Ovary (tissue), 7 donors: ENCODE measurements at regions not wholly inside any gene's neighbourhood (a gene's known extent, or its start where the extent isn't known, plus 50 kb on each side); places are given as distances from the start of the nearest gene placed in this dataset.

Experiments used
- DNase-seq, 5 donors: peaks; one replicate each; pipeline ENCODE4 v3.0.0-alpha.2; 2019 to 2020
- H3K27ac ChIP-seq, 2 donors: fragments of 200-600 bp; one replicate each; pipeline versions ENCODE4 v1.5.1 to v1.8.0; 2019 to 2022
- H3K27me3 ChIP-seq: fragments of 200-600 bp; one replicate; pipeline ENCODE4 v1.8.0; 2022
- H3K36me3 ChIP-seq: fragments of 200-600 bp; sonication (generic); one replicate; pipeline ENCODE4 v1.5.1; 2019
- H3K4me1 ChIP-seq: one replicate; pipeline ENCODE4 v1.8.1; 2013; ENCODE audit warnings: mild to moderate bottlenecking, moderate library complexity; ENCODE audit not compliant: insufficient read depth
- H3K4me3 ChIP-seq: fragments of 200-600 bp; sonication (generic); one replicate; pipeline ENCODE4 v1.5.1; 2017
- H3K9me3 ChIP-seq, 2 donors: fragments of 200-600 bp in 1 of 2; sonication (generic) in 1 of 2; one replicate each; pipeline versions ENCODE4 v1.5.1 to v1.8.1; 2013 to 2019; ENCODE audit warnings: mild to moderate bottlenecking in 1 of 2, moderate library complexity in 1 of 2
- EP300 ChIP-seq: sonication (generic); formaldehyde crosslinking; IDR thresholded peaks from one replicate; pipeline ENCODE4 v1.6.1; 2017; ENCODE audit warnings: antibody characterized with exemption
- POLR2A ChIP-seq: fragments of 450-650 bp; IDR thresholded peaks from one replicate; pipeline ENCODE4 v1.6.1; 2017; ENCODE audit warnings: antibody characterized with exemption, mild to moderate bottlenecking, moderate library complexity
- WGBS, 3 donors: extraction: QIAGEN DNeasy Blood & Tissue Kit in 1 of 3; methylation state at CpG; one replicate each; pipeline versions ENCODE4 v1.1.5 to v1.1.7; 2013 to 2017; 5-methylcytosine and 5-hydroxymethylcytosine counted together
- intact Hi-C, 4 donors: fragments of 100-400 bp; cut with DNase I; formaldehyde crosslinking; loops; one replicate each; pipeline versions ENCODE4 v1.11.0 to v1.15.1; 2022 to 2023
- TF ChIP-seq, protein P1 (sequence below), 3 donors: fragments of 450-650 bp in 2 of 3; fragments of 200-600 bp in 1 of 3; IDR thresholded peaks; one replicate each; pipeline versions ENCODE4 v1.5.1 to v1.8.0; 2016 to 2022; ENCODE audit warnings: antibody characterized with exemption in 3 of 3, mild to moderate bottlenecking in 1 of 3
- donor health status: DM: no; HTN: no; CAD: no; lungs with moderate emphysema.
- donor health status: DM: no; HTN: no; CAD: no.
- donor health status: Bipolar disorder and iron deficiency.
- donor health status: DM: no; HTN: no; CAD: no.
- donor health status: DM: yes; HTN: yes; CAD: no.

DNA sequence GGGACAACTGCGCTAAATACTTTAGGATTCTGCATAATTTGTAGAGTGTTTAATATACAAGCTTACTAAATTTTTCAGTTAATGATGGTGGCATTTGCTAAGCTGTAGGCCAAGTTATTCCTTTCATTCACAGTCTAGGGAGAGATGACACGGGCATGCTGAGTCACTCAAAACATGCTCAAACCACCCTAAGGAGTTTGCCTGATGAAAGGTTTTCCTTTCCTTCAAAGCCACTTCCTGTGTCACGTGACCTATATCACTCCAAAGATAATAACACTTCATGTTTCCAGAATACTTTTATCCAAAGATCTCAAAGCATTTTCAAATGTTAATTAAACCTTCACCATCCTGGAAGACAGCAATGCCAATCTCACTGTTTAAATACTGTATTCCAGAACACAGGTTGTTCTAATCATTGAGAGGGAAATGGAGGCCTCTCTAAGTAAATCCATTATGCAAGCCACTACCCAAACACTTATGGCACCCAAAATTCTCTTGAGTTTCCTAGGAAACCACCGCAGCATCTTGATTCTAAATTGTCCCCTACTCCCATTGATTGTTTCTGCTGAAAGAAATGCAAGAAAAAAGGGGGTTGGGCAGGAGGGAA is 207.0 kb upstream of the CDKN3 start:
- 75 to 81% (median 79%) methylated on average over 4 of the region's 4 CpGs for WGBS, 3 donors
- Histone ChIP-seq H3K27me3 (no peaks in the 10 kb centered on the region), H3K4me3 (no peak overlapping the region), H3K27ac (no peak overlapping the region), H3K36me3 (no peaks in the 10 kb centered on the region), H3K9me3 (no peaks in the 10 kb centered on the region), H3K4me1 (no peaks in the 10 kb centered on the region)
- TF ChIP-seq, protein P1, sequence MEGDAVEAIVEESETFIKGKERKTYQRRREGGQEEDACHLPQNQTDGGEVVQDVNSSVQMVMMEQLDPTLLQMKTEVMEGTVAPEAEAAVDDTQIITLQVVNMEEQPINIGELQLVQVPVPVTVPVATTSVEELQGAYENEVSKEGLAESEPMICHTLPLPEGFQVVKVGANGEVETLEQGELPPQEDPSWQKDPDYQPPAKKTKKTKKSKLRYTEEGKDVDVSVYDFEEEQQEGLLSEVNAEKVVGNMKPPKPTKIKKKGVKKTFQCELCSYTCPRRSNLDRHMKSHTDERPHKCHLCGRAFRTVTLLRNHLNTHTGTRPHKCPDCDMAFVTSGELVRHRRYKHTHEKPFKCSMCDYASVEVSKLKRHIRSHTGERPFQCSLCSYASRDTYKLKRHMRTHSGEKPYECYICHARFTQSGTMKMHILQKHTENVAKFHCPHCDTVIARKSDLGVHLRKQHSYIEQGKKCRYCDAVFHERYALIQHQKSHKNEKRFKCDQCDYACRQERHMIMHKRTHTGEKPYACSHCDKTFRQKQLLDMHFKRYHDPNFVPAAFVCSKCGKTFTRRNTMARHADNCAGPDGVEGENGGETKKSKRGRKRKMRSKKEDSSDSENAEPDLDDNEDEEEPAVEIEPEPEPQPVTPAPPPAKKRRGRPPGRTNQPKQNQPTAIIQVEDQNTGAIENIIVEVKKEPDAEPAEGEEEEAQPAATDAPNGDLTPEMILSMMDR (IDR thresholded peaks at IDR 0.05) = no peak
- TF ChIP-seq POLR2A (no peak), EP300 (no peak)
- intact Hi-C loops = no loop called here
- no peak for DNase-seq

DNA sequence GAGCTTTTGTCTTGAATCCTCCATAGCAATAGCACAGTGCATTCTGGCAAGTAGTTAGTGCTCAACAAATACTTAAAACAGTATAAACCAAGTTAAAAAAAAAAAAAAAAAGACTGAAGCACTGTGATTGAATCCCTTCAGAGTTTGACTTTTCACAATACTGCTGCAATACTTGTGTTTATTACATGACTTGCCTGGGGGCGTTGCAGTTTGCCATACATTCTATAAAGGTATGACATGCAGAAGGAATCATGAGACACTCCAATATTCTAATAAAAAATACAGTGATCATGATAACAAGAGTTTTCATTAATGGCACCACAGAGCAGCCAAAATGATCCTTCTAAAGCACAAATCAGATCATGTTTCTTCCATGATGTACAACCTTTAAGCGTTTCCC is 205.0 kb upstream of the CDKN3 start:
- intact Hi-C loops = no loop called here
- H3K27ac ChIP-seq = no peak overlapping the region

DNA sequence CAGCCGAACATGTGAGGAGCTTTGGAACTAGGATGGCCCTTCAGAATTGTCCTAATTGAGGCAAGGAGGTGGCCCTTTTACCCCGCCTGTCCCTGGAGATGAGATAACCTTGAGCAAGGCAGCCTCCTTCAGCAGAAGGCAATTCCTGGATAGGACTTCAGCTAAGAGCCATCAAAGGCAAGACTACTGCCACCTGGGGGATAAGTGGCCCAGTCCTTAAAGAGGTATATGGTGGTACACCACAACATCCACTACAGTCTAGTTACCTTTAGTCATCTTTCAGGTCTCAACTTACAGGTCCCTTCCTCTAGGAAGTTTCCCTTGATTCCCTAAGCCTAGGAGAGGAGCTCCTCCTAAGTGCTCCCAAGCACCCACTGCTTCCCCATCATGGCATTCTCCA is 204.2 kb upstream of the CDKN3 start:
- intact Hi-C loops = no loop called here
- Histone ChIP-seq H3K27ac (no peak overlapping the region), H3K4me3 (no peak overlapping the region), H3K4me1 (no peaks in the 10 kb centered on the region), H3K27me3 (no peaks in the 10 kb centered on the region), H3K9me3 (no peaks in the 10 kb centered on the region), H3K36me3 (no peaks in the 10 kb centered on the region)
- TF ChIP-seq, protein P1 (IDR thresholded peaks at IDR 0.05) = no peak
- no peak for TF ChIP-seq EP300
- no peak for TF ChIP-seq POLR2A
- no peak for DNase-seq
- 64 to 74% (median 68%) methylated on average over 2 of the region's 2 CpGs for whole genome bisulfite sequencing, 3 donors

More for the DNA sequence above, 205.0 kb upstream of the CDKN3 start:
- TF ChIP-seq EP300 (no peak), POLR2A (no peak)
- TF ChIP-seq, protein P1 (IDR thresholded peaks at IDR 0.05) = no peak
- Histone ChIP-seq H3K9me3 (no peaks in the 10 kb centered on the region), H3K27me3 (no peaks in the 10 kb centered on the region), H3K4me3 (no peak overlapping the region), H3K36me3 (no peaks in the 10 kb centered on the region), H3K4me1 (no peaks in the 10 kb centered on the region)
- DNase-seq = no peak
- 48 to 83% (median 66%) methylated on average over 2 of the region's 2 CpGs for WGBS, 3 donors

DNA sequence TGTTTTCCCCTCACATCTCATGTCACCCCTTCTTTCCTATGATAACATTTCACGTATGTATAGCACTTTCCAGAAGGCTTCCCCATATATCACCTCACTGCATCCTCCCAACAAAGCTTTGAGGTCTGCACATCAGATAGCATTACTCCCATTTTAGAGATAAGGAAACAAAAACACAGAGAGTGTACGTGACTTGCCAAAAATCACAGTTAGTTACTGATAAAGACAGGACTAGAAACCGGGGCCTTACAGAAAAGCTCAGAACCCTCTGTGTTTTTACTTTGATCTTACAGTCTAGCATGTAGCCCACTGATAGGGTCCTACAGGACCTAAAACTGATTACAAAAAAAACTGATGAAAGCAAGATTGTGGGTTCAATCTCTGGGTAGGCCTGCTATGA is 202.9 kb upstream of the CDKN3 start:
- TF ChIP-seq EP300 = no peak
- H3K27me3 ChIP-seq = no peaks in the 10 kb centered on the region
- intact Hi-C loops = no loop called here
- no peaks in the 10 kb centered on the region for H3K4me1 ChIP-seq
- WGBS, 3 donors = 27 to 41% (median 36%) methylated on average over 3 of the region's 3 CpGs
- H3K36me3 ChIP-seq = no peaks in the 10 kb centered on the region
- H3K9me3 ChIP-seq = no peaks in the 10 kb centered on the region
- DNase-seq = no peak
- no peak overlapping the region for H3K27ac ChIP-seq
- H3K4me3 ChIP-seq = no peak overlapping the region

DNA sequence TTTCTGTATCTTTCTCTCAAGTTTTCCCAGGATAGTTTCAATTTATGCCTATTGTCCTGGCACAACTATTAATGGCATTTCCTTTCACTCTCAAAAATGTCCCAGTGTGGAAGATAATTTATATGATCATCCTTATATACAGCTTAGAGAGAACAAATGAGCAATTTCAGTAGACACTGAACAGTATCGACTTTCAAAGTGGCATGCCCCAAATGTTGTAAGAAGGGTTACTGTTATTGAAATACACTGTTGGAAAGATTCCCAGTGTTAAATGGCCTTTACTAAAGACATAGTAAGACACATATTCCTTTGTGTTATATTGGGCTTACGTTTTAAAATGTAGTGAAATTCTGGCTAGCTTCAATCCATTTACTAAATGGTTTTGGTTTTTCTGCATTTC is 202.3 kb upstream of the CDKN3 start:
- H3K36me3 ChIP-seq = no peaks in the 10 kb centered on the region
- no peak overlapping the region for H3K4me3 ChIP-seq
- H3K4me1 ChIP-seq = no peaks in the 10 kb centered on the region
- 51 to 61% (median 58%) methylated on average over 2 of the region's 2 CpGs for WGBS, 3 donors
- no peaks in the 10 kb centered on the region for H3K9me3 ChIP-seq
- TF ChIP-seq EP300 (no peak), POLR2A (no peak)
- TF ChIP-seq, protein P1 (IDR thresholded peaks at IDR 0.05) = no peak
- H3K27ac ChIP-seq = no peak overlapping the region
- no peaks in the 10 kb centered on the region for H3K27me3 ChIP-seq
- intact Hi-C loops = no loop called here
- no peak for DNase-seq
